Dendritic cell treated with granulocyte-macrophage colony-stimulating factor and Interleukin-4, amounts not matched to agents 40 ng/mL and 50 ng/mL, for 4 days (primary cell): ENCODE measurements at regions not wholly inside any gene's neighbourhood (a gene's known extent, or its start where the extent isn't known, plus 50 kb on each side); places are given as distances from the start of the nearest gene placed in this dataset.

ENCODE experiments used
- H3K27ac Mint-ChIP-seq: one replicate; pipeline ENCODE4 v1.8.0; 2022; ENCODE audit warnings: mild to moderate bottlenecking, mixed read lengths
- H3K27me3 Mint-ChIP-seq: one replicate; pipeline ENCODE4 v1.8.0; 2022; ENCODE audit warnings: mild to moderate bottlenecking, mixed read lengths
- H3K36me3 Mint-ChIP-seq: one replicate; pipeline ENCODE4 v1.8.0; 2022; ENCODE audit warnings: low read depth, mixed read lengths
- H3K4me1 Mint-ChIP-seq: one replicate; pipeline ENCODE4 v1.8.0; 2022; ENCODE audit warnings: low read depth, mixed read lengths
- H3K4me3 Mint-ChIP-seq: one replicate; pipeline ENCODE4 v1.8.0; 2022; ENCODE audit warnings: mild to moderate bottlenecking, moderate library complexity, mixed read lengths
- H3K9me3 Mint-ChIP-seq: one replicate; pipeline ENCODE4 v1.8.0; 2022; ENCODE audit warnings: mixed read lengths
- intact Hi-C: fragments of 100-400 bp; cut with micrococcal nuclease; formaldehyde crosslinking; loops from one replicate; pipeline ENCODE4 v1.15.0; 2022

GRCh38 chr15:85874236-85874635 is 79.5 kb upstream of the KLHL25 start:
- Mint-ChIP-seq H3K36me3 (no peaks in the 10 kb centered on the region), H3K27ac (no peak overlapping the region), H3K4me1 (no peaks in the 10 kb centered on the region), H3K4me3 (no peak overlapping the region), H3K27me3 (peaks cover 19% of the 10 kb centered on the region), H3K9me3 (no peaks in the 10 kb centered on the region)
- intact Hi-C loops: no loop called here

GRCh38 chr15:85875756-85876155 is 81.0 kb upstream of the KLHL25 start:
- Mint-ChIP-seq H3K27ac (no peak overlapping the region), H3K9me3 (no peaks in the 10 kb centered on the region), H3K4me3 (no peak overlapping the region), H3K4me1 (no peaks in the 10 kb centered on the region), H3K36me3 (no peaks in the 10 kb centered on the region), H3K27me3 (peaks cover 25% of the 10 kb centered on the region)
- intact Hi-C loops: no loop called here

DNA sequence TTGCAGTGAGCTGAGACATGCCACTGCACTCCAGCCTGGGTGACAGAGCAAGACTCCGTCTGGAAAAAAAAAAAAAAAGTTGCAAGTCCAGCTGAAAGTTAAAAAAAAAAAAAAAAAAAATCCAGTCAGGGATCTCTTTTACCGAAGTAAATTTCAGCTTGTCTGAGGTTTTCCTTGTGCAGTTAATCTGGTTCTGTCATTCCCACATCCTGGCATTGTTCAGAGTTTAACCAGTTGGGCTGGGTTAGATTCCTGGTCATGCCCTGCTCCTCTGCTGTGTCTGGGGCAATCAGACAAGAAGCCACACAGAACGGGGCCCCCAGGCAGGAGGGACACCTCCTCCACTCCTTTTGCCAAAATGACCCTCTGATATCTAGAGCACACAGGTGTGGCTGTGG is 84.1 kb upstream of the KLHL25 start:
- no peaks in the 10 kb centered on the region for H3K4me1 Mint-ChIP-seq
- H3K27me3 Mint-ChIP-seq: peaks cover 23% of the 10 kb centered on the region
- no peak overlapping the region for H3K27ac Mint-ChIP-seq

GRCh38 chr15:85879334-85880163 is 84.8 kb upstream of the KLHL25 start:
- no peaks in the 10 kb centered on the region for H3K4me1 Mint-ChIP-seq

More for the DNA sequence above, 84.1 kb upstream of the KLHL25 start:
- no peak overlapping the region for H3K4me3 Mint-ChIP-seq
- intact Hi-C loops: no loop called here
- no peaks in the 10 kb centered on the region for H3K36me3 Mint-ChIP-seq
- no peaks in the 10 kb centered on the region for H3K9me3 Mint-ChIP-seq

GRCh38 chr15:85880501-85881190 is 85.9 kb upstream of the KLHL25 start:
- Mint-ChIP-seq H3K4me1 (no peaks in the 10 kb centered on the region), H3K27ac (no peak overlapping the region), H3K36me3 (no peaks in the 10 kb centered on the region), H3K9me3 (no peaks in the 10 kb centered on the region), H3K27me3 (peaks cover 25% of the 10 kb centered on the region), H3K4me3 (no peak overlapping the region)
- intact Hi-C loops: no loop called here

More at GRCh38 chr15:85879334-85880163, 84.8 kb upstream of the KLHL25 start:
- Mint-ChIP-seq H3K36me3 (no peaks in the 10 kb centered on the region), H3K9me3 (no peaks in the 10 kb centered on the region), H3K27ac (no peak overlapping the region), H3K4me3 (no peak overlapping the region), H3K27me3 (peaks cover 24% of the 10 kb centered on the region)
- intact Hi-C loops: no loop called here

- no peaks in the 10 kb centered on the region for H3K9me3 Mint-ChIP-seq
- H3K27ac Mint-ChIP-seq: no peak overlapping the region
Measured at GRCh38 chr15:85886309-85886811, 91.6 kb upstream of the KLHL25 start.

GRCh38 chr15:85889956-85890619 is 95.4 kb upstream of the KLHL25 start:
- Mint-ChIP-seq H3K27me3 (peaks cover 10% of the 10 kb centered on the region), H3K27ac (no peak overlapping the region)

More at GRCh38 chr15:85886309-85886811, 91.6 kb upstream of the KLHL25 start:
- no peaks in the 10 kb centered on the region for H3K4me1 Mint-ChIP-seq
- H3K27me3 Mint-ChIP-seq: peaks cover 8% of the 10 kb centered on the region
- H3K4me3 Mint-ChIP-seq: no peak overlapping the region
- H3K36me3 Mint-ChIP-seq: no peaks in the 10 kb centered on the region
- intact Hi-C loops: no loop called here

GRCh38 chr15:85890620-85890980 is 95.9 kb upstream of the KLHL25 start:
- H3K9me3 Mint-ChIP-seq: no peaks in the 10 kb centered on the region
- H3K4me1 Mint-ChIP-seq: no peaks in the 10 kb centered on the region
- no peaks in the 10 kb centered on the region for H3K36me3 Mint-ChIP-seq
- no peak overlapping the region for H3K27ac Mint-ChIP-seq
- no peak overlapping the region for H3K4me3 Mint-ChIP-seq
- intact Hi-C loops: no loop called here
- H3K27me3 Mint-ChIP-seq: peaks cover 8% of the 10 kb centered on the region

More at GRCh38 chr15:85889956-85890619, 95.4 kb upstream of the KLHL25 start:
- no peaks in the 10 kb centered on the region for H3K9me3 Mint-ChIP-seq
- intact Hi-C loops: no loop called here
- H3K4me3 Mint-ChIP-seq: no peak overlapping the region
- H3K4me1 Mint-ChIP-seq: no peaks in the 10 kb centered on the region
- no peaks in the 10 kb centered on the region for H3K36me3 Mint-ChIP-seq

DNA sequence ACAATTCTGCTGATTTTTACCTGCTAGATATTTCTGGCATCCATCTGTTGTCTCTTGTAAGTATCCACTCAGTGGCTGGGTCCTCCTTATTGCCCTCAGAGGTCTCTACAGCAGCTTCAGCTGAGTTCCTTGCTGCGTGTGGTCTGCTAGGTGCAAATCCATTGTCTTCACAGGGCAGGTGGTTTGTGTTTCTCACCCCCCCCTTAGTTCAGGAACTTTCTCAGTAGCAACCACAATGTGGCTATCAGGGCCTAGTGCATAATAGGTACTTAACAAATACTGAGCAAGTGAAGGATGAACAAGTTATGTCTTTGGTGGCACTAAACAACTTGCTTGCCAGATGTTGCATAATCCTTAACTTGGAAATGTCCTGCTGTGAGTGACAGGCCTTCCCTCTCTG is 96.7 kb upstream of the KLHL25 start:
- no peak overlapping the region for H3K27ac Mint-ChIP-seq
- H3K9me3 Mint-ChIP-seq: no peaks in the 10 kb centered on the region
- H3K27me3 Mint-ChIP-seq: peaks cover 5% of the 10 kb centered on the region

GRCh38 chr15:85892232-85892631 is 97.5 kb upstream of the KLHL25 start:
- no peaks in the 10 kb centered on the region for H3K4me1 Mint-ChIP-seq
- H3K27me3 Mint-ChIP-seq: peaks cover 9% of the 10 kb centered on the region
- H3K9me3 Mint-ChIP-seq: no peaks in the 10 kb centered on the region
- H3K4me3 Mint-ChIP-seq: no peak overlapping the region
- H3K27ac Mint-ChIP-seq: no peak overlapping the region
- H3K36me3 Mint-ChIP-seq: no peaks in the 10 kb centered on the region
- intact Hi-C loops: no loop called here

More for the DNA sequence above, 96.7 kb upstream of the KLHL25 start:
- H3K4me1 Mint-ChIP-seq: no peaks in the 10 kb centered on the region
- intact Hi-C loops: no loop called here
- H3K4me3 Mint-ChIP-seq: no peak overlapping the region
- no peaks in the 10 kb centered on the region for H3K36me3 Mint-ChIP-seq

- peaks cover 11% of the 10 kb centered on the region for H3K27me3 Mint-ChIP-seq
- H3K4me3 Mint-ChIP-seq: no peak overlapping the region
- no peak overlapping the region for H3K27ac Mint-ChIP-seq
- intact Hi-C loops: no loop called here
- no peaks in the 10 kb centered on the region for H3K4me1 Mint-ChIP-seq
- H3K9me3 Mint-ChIP-seq: no peaks in the 10 kb centered on the region
- no peaks in the 10 kb centered on the region for H3K36me3 Mint-ChIP-seq
Measured at GRCh38 chr15:85897207-85897894, 102.6 kb upstream of the KLHL25 start.

DNA sequence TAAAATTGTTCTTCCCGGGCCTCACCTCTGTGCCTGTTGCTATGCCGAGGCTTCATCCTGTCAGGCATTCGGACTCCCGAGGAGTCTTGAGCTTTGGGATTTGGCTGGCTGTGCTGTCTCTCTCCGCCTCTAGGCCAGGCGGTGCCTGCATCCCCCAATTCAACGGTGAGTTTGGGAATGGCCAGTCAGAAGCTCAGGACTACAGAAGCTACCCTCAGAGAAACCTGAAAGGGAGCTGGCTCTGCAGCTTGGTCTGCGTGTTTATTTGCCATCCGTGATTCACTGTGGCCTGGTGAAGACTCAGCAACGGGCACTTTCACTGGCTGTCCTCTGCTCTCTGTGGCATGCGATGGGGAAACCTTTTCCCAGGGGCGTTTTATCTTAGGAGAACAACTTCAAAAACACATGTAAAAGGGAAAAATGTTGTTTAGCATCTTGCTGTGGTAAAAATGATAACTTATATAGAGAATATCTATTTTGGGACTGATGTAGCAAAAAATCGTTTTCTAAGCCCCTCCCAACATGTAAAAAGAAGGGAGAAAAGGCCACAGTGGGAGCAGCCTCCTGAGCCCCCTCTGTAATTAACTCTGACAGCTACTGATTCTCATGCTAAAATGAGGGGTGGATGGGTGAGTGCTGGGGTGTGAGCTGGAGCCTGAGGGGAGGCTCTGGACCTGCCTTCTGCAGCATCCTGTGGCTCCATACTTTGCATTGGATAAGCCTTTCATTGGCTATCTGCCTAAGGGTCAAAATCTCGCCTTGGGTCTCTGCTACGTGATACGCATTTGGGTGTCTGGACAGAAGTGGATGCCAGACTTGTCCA is 103.4 kb upstream of the KLHL25 start:
- H3K27me3 Mint-ChIP-seq: peaks cover 12% of the 10 kb centered on the region
- no peak overlapping the region for H3K4me3 Mint-ChIP-seq
- H3K4me1 Mint-ChIP-seq: no peaks in the 10 kb centered on the region
- intact Hi-C loops: no loop called here
- H3K27ac Mint-ChIP-seq: no peak overlapping the region
- no peaks in the 10 kb centered on the region for H3K36me3 Mint-ChIP-seq
- H3K9me3 Mint-ChIP-seq: no peaks in the 10 kb centered on the region

- intact Hi-C loops: no loop called here
- H3K27ac Mint-ChIP-seq: no peak overlapping the region
- H3K27me3 Mint-ChIP-seq: peaks cover 15% of the 10 kb centered on the region
- no peaks in the 10 kb centered on the region for H3K9me3 Mint-ChIP-seq
- no peaks in the 10 kb centered on the region for H3K4me1 Mint-ChIP-seq
- no peak overlapping the region for H3K4me3 Mint-ChIP-seq
- H3K36me3 Mint-ChIP-seq: no peaks in the 10 kb centered on the region
Measured at GRCh38 chr15:85899927-85900326, 105.2 kb upstream of the KLHL25 start.
